Activated CD8-positive, alpha-beta T cell treated with anti-CD3 and anti-CD28 coated beads, Interleukin-2, amount 10 ng/mL, durations not matched to agents 7 days and 5 days (primary cell): ENCODE measurements at regions not wholly inside any gene's neighbourhood (a gene's known extent, or its start where the extent isn't known, plus 50 kb on each side); places are given as distances from the start of the nearest gene placed in this dataset.

Experiments
- ATAC-seq: fragments of 150-1000 bp; cut with Tn5 transposase; one replicate; pipeline ENCODE4 v1.10.0; 2021; ENCODE audit warnings: moderate library complexity
- CTCF ChIA-PET: fragments of 350-600 bp; sonication (Branson Sonifier 250); formaldehyde crosslinking; loops from one replicate; lab custom pipeline; 2021; ENCODE audit warnings: antibody characterized with exemption; lab: Charles Lee
- POLR2A ChIA-PET: fragments of 350-600 bp; sonication (Branson Sonifier 250); formaldehyde crosslinking; loops from one replicate; lab custom pipeline; 2021; ENCODE audit warnings: antibody characterized with exemption; lab: Charles Lee
- DNase-seq: peaks from one replicate; pipeline ENCODE4 v3.0.0-alpha.2; 2020
- H3K27ac Mint-ChIP-seq: one replicate; pipeline ENCODE4 v1.8.0; 2021; ENCODE audit warnings: mild to moderate bottlenecking, mixed read lengths
- H3K27me3 Mint-ChIP-seq: one replicate; pipeline ENCODE4 v1.8.0; 2021; ENCODE audit warnings: low read depth, mixed read lengths
- H3K36me3 Mint-ChIP-seq: one replicate; pipeline ENCODE4 v1.8.0; 2021; ENCODE audit warnings: low read depth, mixed read lengths
- H3K4me1 Mint-ChIP-seq: one replicate; pipeline ENCODE4 v1.8.0; 2021; ENCODE audit warnings: low read depth, mixed read lengths
- H3K4me3 Mint-ChIP-seq: one replicate; pipeline ENCODE4 v1.8.0; 2021; ENCODE audit warnings: mild to moderate bottlenecking, mixed read lengths
- H3K9me3 Mint-ChIP-seq: one replicate; pipeline ENCODE4 v1.8.0; 2022; ENCODE audit warnings: mixed read lengths; ENCODE audit not compliant: insufficient read depth

DNA sequence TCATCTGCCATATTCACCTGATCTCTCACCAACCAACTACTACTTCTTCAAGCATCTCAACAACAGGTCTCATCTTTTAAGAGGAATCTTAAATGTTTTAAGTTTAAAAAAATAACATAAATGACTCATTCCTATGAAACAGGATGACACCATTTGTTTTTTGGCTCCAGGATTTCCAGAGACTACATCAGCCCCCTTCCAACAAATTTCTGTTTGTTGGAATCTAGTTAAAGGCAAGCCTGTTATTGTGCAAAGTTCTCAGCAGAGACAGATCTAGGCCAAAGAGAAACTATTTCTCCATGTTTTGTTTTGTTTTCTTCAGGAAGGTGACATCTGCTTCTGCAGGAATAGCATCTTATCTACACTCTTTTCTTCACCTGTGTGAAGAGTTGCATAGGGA, 204.8 kb upstream of the SH3BP4 start:
- H3K4me3 Mint-ChIP-seq = no peak overlapping the region

DNA sequence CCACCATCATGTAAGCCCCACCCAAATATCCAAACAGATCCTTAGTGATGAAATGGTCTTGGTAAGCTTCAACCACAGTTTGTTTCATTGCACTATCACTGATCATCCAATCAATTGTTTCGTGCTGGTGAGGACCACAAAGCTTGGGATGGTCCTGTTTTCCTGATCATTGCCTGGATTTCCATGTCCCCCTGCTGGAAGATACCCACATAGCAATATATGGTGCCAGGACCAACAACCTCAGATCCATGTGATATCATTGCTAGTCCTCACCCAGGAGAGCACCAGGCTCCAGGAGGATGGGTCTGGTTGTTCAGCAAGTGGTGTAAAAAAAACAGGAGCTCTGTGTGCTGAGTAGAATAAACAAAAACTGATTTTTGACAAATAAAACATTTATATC, 206.5 kb upstream of the SH3BP4 start:
- ChIA-PET CTCF (no interaction called here), POLR2A (no interaction called here)
- Mint-ChIP-seq H3K9me3 (no peaks in the 10 kb centered on the region), H3K4me1 (no peaks in the 10 kb centered on the region), H3K27me3 (peaks cover 7% of the 10 kb centered on the region), H3K36me3 (no peaks in the 10 kb centered on the region), H3K27ac (no peak overlapping the region), H3K4me3 (no peak overlapping the region)
- ATAC-seq (no peak), DNase-seq (no peak)

More for the DNA sequence above, 204.8 kb upstream of the SH3BP4 start:
- ChIA-PET POLR2A (no interaction called here), CTCF (no interaction called here)
- Mint-ChIP-seq H3K4me1 (no peaks in the 10 kb centered on the region), H3K27ac (no peak overlapping the region), H3K27me3 (peaks cover 7% of the 10 kb centered on the region), H3K9me3 (no peaks in the 10 kb centered on the region), H3K36me3 (no peaks in the 10 kb centered on the region)
- ATAC-seq (no peak), DNase-seq (no peak)

DNA sequence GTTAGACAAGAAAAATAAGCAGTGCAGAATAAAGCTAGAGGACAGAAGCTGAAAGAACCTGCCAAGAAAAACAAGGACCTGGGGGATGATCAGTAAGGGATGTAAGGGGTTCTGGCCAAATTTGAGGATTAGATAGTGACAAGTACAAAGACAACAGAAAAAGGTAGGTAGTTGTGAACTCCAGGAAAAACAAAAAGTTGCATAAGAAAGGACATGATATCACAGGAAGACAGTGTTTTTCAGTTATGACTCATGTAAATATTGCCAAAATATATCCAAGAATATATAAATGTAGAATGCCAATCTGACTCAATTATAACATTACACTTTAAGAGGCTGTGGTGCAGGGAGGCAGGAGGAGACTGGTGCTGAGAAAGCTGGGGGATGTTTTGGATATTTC, 209.8 kb upstream of the SH3BP4 start:
- DNase-seq (no peak), ATAC-seq (no peak)
- no peak overlapping the region for H3K4me3 Mint-ChIP-seq
- peaks cover 5% of the 10 kb centered on the region for H3K27me3 Mint-ChIP-seq
- no peaks in the 10 kb centered on the region for H3K9me3 Mint-ChIP-seq
- H3K4me1 Mint-ChIP-seq = no peaks in the 10 kb centered on the region
- no peak overlapping the region for H3K27ac Mint-ChIP-seq
- ChIA-PET CTCF (no interaction called here), POLR2A (no interaction called here)
- no peaks in the 10 kb centered on the region for H3K36me3 Mint-ChIP-seq

GRCh38 chr2:234739061-234739460, 212.8 kb upstream of the SH3BP4 start:
- Mint-ChIP-seq H3K4me3 (no peak overlapping the region), H3K9me3 (no peaks in the 10 kb centered on the region), H3K4me1 (no peaks in the 10 kb centered on the region), H3K36me3 (no peaks in the 10 kb centered on the region), H3K27ac (no peak overlapping the region), H3K27me3 (no peaks in the 10 kb centered on the region)
- DNase-seq = no peak
- ChIA-PET POLR2A (no interaction called here), CTCF (no interaction called here)
- no peak for ATAC-seq

DNA sequence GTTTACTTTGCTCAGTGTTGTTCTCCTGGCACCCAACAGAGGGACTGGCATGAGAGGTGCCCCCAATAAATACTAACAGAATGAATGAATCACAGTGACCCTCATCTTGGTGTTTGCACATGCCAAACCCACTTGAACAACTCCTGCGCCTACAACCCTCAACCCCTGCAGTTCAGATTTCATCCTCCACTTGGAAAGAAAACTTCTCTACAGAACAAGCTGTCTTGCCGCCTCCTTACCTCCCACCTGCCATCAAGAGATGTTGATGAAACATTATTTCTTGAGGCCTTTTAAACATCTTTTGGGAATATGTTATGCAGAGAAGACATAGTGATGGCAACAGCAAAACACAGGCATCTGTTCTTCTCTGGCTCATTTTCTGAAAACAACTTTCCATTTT, 216.0 kb upstream of the SH3BP4 start:
- Mint-ChIP-seq H3K9me3 (no peaks in the 10 kb centered on the region), H3K4me3 (no peak overlapping the region), H3K4me1 (no peaks in the 10 kb centered on the region), H3K27me3 (no peaks in the 10 kb centered on the region), H3K36me3 (no peaks in the 10 kb centered on the region), H3K27ac (no peak overlapping the region)
- ATAC-seq (no peak), DNase-seq (no peak)
- ChIA-PET POLR2A (no interaction called here), CTCF (no interaction called here)

DNA sequence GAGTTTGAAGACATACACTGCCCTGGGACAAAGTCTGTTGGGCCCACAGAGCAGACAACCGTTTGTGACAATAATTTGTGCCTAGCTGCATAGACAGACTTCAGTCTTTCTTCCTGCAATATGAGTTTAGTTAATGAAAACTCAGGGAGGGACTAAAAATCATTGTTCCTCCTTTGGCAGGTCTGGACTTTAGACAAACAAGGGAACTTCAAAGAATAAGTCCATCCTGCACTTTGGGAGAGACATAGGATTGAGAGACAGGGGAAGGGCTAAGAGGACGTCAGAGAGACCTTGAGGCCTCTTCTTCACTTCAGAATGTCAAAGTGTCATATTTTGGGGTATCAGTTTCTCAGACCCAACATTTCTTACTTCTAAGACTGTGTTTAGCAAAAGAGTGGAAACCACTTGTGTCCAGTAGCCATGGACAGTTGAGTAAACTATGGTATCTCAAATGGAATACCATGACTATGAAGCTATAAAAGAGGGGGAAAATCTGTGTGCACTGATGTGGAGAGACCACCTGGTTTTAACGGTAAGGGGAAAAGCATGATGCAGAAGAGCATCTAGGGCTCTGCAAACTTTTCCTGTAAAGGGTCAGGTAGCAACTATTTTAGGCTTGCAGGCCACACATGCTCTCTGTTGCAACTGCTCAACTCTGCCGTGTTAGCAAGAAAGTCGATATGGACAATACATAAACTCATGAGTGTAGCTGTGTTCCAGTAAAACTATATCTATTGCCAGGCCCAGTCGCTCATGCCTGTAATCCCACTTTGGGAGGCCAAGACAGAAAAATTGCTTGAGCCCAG, 217.8 kb upstream of the SH3BP4 start:
- no peaks in the 10 kb centered on the region for H3K36me3 Mint-ChIP-seq
- H3K4me1 Mint-ChIP-seq = no peaks in the 10 kb centered on the region
- POLR2A ChIA-PET = no interaction called here
- no peaks in the 10 kb centered on the region for H3K9me3 Mint-ChIP-seq
- ATAC-seq (no peak), DNase-seq (no peak)
- H3K27me3 Mint-ChIP-seq = no peaks in the 10 kb centered on the region
- CTCF ChIA-PET = no interaction called here
- H3K27ac Mint-ChIP-seq = no peak overlapping the region
- no peak overlapping the region for H3K4me3 Mint-ChIP-seq

DNA sequence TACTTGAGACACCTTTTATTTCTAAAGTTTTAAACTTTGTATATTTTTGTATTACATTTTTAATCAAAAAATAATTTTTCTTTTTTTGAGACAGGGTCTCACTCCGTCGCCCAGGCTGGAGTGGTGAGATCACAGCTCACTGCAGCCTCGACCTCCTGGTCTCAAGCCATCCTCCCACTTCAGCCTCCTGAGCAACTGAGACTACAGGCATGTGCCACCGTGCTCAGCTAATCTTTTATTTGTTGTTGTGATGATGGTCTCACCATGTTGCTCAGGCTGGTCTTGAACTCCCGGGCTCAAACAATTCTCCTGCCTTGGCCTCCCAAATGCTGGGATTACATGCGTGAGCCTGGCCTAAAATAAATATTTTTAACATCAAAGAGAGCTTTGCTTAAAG, 218.7 kb upstream of the SH3BP4 start:
- DNase-seq = no peak
- CTCF ChIA-PET = no interaction called here
- H3K27ac Mint-ChIP-seq = no peak overlapping the region
- POLR2A ChIA-PET = no interaction called here
- H3K4me3 Mint-ChIP-seq = no peak overlapping the region
- no peaks in the 10 kb centered on the region for H3K27me3 Mint-ChIP-seq
- no peaks in the 10 kb centered on the region for H3K36me3 Mint-ChIP-seq
- no peaks in the 10 kb centered on the region for H3K4me1 Mint-ChIP-seq
- no peaks in the 10 kb centered on the region for H3K9me3 Mint-ChIP-seq
- ATAC-seq = no peak

DNA sequence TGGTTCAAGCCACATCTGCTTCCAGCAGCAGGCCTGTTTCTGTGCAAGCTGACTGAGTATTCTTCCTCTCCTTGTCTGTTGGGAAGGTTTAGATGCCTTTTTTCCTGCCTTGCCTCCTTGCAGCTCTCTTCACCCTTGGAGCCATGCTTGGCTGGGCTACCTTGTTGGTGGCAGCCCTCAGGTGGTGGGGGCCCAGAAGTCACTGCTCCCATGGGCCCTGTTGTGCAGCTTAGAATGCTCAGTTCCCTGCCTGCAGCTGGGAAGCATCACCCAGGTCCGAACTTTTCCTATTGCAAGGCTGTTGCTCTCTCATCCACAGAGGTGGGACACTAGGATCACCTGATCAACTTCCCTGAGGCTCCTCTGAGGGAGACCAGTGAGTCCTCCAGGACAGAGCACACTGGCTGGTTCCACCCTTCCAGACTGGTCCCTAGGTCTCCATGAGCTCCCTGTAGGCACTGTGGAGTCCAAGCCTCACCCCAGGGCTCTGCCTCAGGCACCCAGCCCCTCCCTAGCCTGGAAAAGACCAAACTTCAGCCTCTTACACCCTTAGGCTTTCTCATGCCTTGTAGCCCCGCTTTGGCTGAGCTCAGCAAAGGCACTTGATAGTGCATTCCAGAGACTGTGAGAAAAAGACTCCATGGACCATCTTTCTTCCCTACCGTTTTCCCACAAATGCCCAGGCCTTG, 219.3 kb upstream of the SH3BP4 start:
- Mint-ChIP-seq H3K9me3 (no peaks in the 10 kb centered on the region), H3K27ac (no peak overlapping the region), H3K4me1 (no peaks in the 10 kb centered on the region), H3K27me3 (peaks cover under 1% of the 10 kb centered on the region), H3K36me3 (no peaks in the 10 kb centered on the region), H3K4me3 (no peak overlapping the region)
- ATAC-seq (no peak), DNase-seq (no peak)
- POLR2A ChIA-PET = no interaction called here
- CTCF ChIA-PET = no interaction called here

DNA sequence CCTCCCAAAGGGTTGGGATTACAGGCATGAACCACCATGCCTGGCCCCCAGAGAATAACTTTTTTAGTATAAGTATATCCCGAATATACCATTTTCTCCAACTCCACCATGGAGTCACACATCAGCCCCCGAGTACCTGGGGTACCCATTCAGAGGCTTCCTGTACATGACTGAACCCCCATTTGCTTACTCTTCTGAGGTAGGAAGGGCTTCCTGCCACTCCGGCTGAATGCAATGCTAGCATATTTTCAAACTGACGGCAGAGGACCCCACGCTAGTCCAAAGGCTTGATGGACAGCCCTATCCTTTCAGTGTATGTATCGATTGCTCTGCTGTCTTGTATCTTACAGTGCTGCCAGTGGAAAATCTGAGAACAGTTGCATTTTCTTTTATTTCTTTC, 220.6 kb upstream of the SH3BP4 start:
- ChIA-PET POLR2A (interaction anchor here (0.7 kb wide), 1 partner anchor 15 kb away, joined by 3 read pairs; no protein-coding TSS in a partner anchor), CTCF (no interaction called here)
- Mint-ChIP-seq H3K4me1 (no peaks in the 10 kb centered on the region), H3K27ac (no peak overlapping the region), H3K36me3 (no peaks in the 10 kb centered on the region), H3K27me3 (peaks cover 4% of the 10 kb centered on the region), H3K4me3 (no peak overlapping the region), H3K9me3 (no peaks in the 10 kb centered on the region)
- ATAC-seq (no peak), DNase-seq (no peak)

- no peak for ATAC-seq
- DNase-seq = no peak
- no peaks in the 10 kb centered on the region for H3K4me1 Mint-ChIP-seq
- ChIA-PET CTCF (no interaction called here), POLR2A (interaction anchor here (0.7 kb wide), 1 partner anchor 16 kb away, joined by 3 read pairs; no protein-coding TSS in a partner anchor)
- H3K36me3 Mint-ChIP-seq = no peaks in the 10 kb centered on the region
- H3K27ac Mint-ChIP-seq = no peak overlapping the region
- no peak overlapping the region for H3K4me3 Mint-ChIP-seq
- no peaks in the 10 kb centered on the region for H3K9me3 Mint-ChIP-seq
- peaks cover 6% of the 10 kb centered on the region for H3K27me3 Mint-ChIP-seq
These were observed 221.7 kb upstream of the SH3BP4 start for GRCh38 chr2:234730066-234730640.

GRCh38 chr2:234725528-234726264, 226.1 kb upstream of the SH3BP4 start:
- ATAC-seq = no peak
- Mint-ChIP-seq H3K27me3 (peaks cover 8% of the 10 kb centered on the region), H3K9me3 (no peaks in the 10 kb centered on the region), H3K4me3 (no peak overlapping the region), H3K36me3 (no peaks in the 10 kb centered on the region), H3K27ac (no peak overlapping the region), H3K4me1 (no peaks in the 10 kb centered on the region)
- DNase-seq = no peak
- POLR2A ChIA-PET = no interaction called here
- CTCF ChIA-PET = no interaction called here

DNA sequence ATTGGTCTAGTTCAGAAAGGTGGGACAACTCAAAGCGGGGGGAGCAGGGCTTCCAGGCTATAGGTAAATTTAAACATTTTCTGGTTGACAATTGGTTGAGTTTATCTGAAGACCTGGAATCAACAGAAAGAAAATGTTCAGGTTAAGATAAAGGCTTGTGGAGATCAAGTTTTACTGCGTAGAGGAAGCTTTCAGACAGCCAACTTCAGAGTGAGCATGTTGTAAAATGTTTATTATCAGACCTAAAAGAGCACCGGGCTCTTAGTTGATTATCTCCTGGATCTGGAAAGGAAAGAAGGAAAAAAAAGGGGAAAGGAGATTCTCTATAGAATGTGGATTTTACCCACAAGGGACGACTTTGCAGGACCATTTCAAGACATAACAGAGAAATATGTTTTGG, 227.0 kb upstream of the SH3BP4 start:
- POLR2A ChIA-PET = no interaction called here
- H3K9me3 Mint-ChIP-seq = no peaks in the 10 kb centered on the region
- H3K36me3 Mint-ChIP-seq = no peaks in the 10 kb centered on the region
- no peak for DNase-seq
- H3K27me3 Mint-ChIP-seq = peaks cover 8% of the 10 kb centered on the region
- no peak overlapping the region for H3K27ac Mint-ChIP-seq
- H3K4me3 Mint-ChIP-seq = no peak overlapping the region
- CTCF ChIA-PET = no interaction called here
- no peaks in the 10 kb centered on the region for H3K4me1 Mint-ChIP-seq
- ATAC-seq = no peak
